ENCODE measurements at regions not wholly inside any gene's neighbourhood (a gene's known extent, or its start where the extent isn't known, plus 50 kb on each side); places are given as distances from the start of the nearest gene placed in this dataset.

DNA sequence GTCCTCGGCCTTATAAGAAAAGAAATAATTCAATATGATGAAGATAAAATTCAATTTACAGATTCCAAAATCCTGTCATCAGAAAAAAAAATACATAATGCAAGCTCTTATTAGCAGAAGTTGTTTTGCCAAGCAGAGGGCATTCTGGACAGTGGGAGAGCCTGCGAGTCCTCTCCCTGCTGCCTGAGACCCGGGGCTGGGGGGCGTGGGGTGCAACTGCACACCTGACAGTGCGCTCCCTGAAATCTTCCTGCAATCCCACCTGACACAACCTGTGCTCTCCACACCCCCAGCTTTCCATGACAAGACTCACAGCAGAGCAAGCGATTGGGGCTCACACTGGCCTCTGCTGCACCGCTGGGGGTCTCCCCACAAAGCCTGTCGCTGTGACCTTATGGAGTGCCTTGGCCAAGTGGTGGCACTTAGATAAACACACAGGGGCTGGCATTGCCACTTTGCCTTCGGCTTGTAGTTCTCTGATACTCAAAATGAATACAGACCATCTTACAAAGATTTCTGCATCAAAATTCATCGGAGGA lies 130.3 kb upstream of the PDE10A start:
- Histone ChIP-seq H3K4me3 (no peak overlapping the region), H3K27ac (replicated peaks in 1 of 4) (no peak overlapping the region), H3K27me3 (no peaks in the 10 kb centered on the region), H3K9me3 (no peaks in the 10 kb centered on the region), H3K4me1 (no peaks in the 10 kb centered on the region), H3K36me3 (no peaks in the 10 kb centered on the region)
- WGBS: 85% methylated on average over 9 of the region's 10 CpGs
- DNase-seq (ENCODE audit: extremely low spot score): peak; percentile 88
- intact Hi-C loops (cut with DNase I): no loop called here
- TF ChIP-seq POLR2AphosphoS5 (IDR thresholded peaks at IDR 0.05): no peak

DNA sequence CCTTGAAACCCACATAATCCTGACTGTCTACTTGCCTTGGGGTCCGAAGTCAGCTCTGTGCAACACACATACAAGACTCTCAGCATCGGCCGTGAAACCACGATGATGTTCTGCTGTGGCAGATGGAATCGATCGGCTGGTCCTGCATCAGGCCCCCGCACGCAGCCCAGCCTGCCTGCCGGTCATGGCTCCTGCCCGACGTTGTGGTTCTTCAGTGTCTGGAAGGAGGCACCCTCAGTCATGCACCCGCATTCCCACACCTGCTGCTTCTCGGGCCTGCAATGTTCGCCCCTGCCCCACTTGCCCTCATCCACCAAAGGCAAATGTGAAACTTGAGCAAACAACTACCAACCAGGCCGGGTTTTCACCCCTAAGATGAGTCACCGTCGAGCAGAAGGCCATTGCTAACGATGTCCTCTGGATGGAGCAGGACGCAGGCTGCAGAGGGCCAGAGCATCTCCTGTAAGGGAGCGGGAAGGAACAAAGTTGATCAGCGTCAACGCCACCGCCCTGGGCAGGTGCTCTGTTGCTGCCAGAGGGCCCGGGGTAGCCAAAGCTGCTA lies 128.9 kb upstream of the PDE10A start:
- peak; percentile 87 for DNase-seq (ENCODE audit: extremely low spot score)
- H3K4me3 ChIP-seq: no peak overlapping the region
- no peak overlapping the region for H3K27ac ChIP-seq (replicated peaks in 1 of 4)
- WGBS: 95% methylated on average over 15 of the region's 24 CpGs
- intact Hi-C loops (cut with DNase I): no loop called here
- H3K4me1 ChIP-seq: no peaks in the 10 kb centered on the region
- no peaks in the 10 kb centered on the region for H3K9me3 ChIP-seq
- no peaks in the 10 kb centered on the region for H3K27me3 ChIP-seq
- TF ChIP-seq POLR2A (IDR thresholded peaks at IDR 0.05; ENCODE audit: low read depth): no peak
- no peak for TF ChIP-seq EP300 (IDR thresholded peaks at IDR 0.05)
- TF ChIP-seq POLR2AphosphoS5 (IDR thresholded peaks at IDR 0.05): no peak
- TF ChIP-seq, protein P1, sequence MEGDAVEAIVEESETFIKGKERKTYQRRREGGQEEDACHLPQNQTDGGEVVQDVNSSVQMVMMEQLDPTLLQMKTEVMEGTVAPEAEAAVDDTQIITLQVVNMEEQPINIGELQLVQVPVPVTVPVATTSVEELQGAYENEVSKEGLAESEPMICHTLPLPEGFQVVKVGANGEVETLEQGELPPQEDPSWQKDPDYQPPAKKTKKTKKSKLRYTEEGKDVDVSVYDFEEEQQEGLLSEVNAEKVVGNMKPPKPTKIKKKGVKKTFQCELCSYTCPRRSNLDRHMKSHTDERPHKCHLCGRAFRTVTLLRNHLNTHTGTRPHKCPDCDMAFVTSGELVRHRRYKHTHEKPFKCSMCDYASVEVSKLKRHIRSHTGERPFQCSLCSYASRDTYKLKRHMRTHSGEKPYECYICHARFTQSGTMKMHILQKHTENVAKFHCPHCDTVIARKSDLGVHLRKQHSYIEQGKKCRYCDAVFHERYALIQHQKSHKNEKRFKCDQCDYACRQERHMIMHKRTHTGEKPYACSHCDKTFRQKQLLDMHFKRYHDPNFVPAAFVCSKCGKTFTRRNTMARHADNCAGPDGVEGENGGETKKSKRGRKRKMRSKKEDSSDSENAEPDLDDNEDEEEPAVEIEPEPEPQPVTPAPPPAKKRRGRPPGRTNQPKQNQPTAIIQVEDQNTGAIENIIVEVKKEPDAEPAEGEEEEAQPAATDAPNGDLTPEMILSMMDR (IDR thresholded peaks at IDR 0.05): no peak
- no peaks in the 10 kb centered on the region for H3K36me3 ChIP-seq

DNA sequence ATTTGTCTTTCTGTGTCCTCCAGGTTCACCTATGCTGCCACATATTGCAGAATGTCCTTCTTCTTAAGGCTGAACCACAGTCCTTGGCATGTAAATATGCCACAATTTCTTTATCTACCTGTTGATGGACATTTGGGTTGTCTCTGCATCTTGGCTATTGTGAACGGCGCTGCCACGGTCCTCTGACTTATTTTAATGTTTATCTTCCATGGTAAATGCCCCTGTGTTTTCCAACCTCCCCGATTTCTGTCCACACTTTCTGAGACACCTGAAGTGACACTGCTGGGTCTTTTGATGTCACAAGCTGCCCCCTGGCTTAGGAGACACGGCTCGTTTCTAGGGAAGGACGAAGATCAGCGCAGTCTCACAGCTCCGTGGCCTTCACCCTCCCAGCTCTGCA lies 128.3 kb upstream of the PDE10A start:
- Histone ChIP-seq H3K36me3 (no peaks in the 10 kb centered on the region), H3K4me1 (no peaks in the 10 kb centered on the region), H3K4me3 (no peak overlapping the region), H3K9me3 (no peaks in the 10 kb centered on the region), H3K27ac (replicated peaks in 1 of 4) (no peak overlapping the region), H3K27me3 (no peaks in the 10 kb centered on the region)
- intact Hi-C loops (cut with DNase I): no loop called here
- DNase-seq (ENCODE audit: extremely low spot score): no peak
- TF ChIP-seq, protein P1 (IDR thresholded peaks at IDR 0.05): no peak
- TF ChIP-seq POLR2AphosphoS5 (IDR thresholded peaks at IDR 0.05) (no peak), POLR2A (IDR thresholded peaks at IDR 0.05; ENCODE audit: low read depth) (no peak), EP300 (IDR thresholded peaks at IDR 0.05) (no peak)
- WGBS: 93% methylated on average over 9 of the region's 9 CpGs

DNA sequence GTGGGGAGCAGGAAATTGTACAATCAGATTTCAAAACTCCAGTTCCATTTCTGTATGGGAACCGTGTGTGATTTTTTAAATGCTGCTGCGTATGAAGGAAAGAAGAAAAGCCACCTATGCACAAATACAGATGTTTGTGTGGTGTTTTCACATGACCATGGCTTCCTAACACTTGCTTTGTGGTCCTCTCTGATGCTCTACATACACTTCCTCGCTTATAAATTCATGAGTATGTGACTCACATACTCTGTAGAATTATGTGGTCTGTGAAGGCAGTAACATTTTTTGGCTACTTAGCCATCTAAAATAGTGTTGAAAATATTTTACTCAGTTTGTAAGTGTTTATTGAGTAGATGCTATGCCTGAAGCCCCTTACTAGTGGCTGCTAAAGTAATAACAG lies 119.8 kb upstream of the PDE10A start:
- Histone ChIP-seq H3K27me3 (no peaks in the 10 kb centered on the region), H3K36me3 (no peaks in the 10 kb centered on the region), H3K4me1 (no peaks in the 10 kb centered on the region), H3K9me3 (no peaks in the 10 kb centered on the region), H3K4me3 (no peak overlapping the region), H3K27ac (replicated peaks in 1 of 4) (no peak overlapping the region)
- TF ChIP-seq, protein P1 (IDR thresholded peaks at IDR 0.05): no peak
- DNase-seq (ENCODE audit: extremely low spot score): peak; percentile 7
- intact Hi-C loops (cut with DNase I): no loop called here
- WGBS: 98% methylated on average over 3 of the region's 3 CpGs

DNA sequence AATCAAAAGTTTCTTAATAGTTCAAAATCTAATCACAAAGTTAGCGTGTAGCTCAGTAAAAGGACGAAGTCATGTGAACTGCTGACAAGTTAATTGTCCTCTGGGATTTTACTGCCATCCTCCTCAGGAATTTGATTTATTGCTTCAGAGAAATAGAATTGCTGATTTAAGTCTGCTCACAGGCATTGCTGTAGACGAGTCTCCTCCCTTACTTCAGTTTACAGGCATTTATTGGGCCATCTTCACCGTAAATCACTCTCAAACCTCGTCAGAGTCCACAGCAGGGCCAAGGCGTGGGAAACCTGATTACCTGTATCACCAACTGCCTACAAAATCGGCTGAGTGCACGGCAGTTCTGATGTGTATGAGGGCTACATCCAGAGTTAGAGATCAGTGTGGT lies 119.1 kb upstream of the PDE10A start:
- H3K27me3 ChIP-seq: no peaks in the 10 kb centered on the region
- no peaks in the 10 kb centered on the region for H3K4me1 ChIP-seq
- H3K36me3 ChIP-seq: no peaks in the 10 kb centered on the region
- intact Hi-C loops (cut with DNase I): no loop called here
- no peak overlapping the region for H3K4me3 ChIP-seq
- peak; percentile 12 for DNase-seq (ENCODE audit: extremely low spot score)
- 87% methylated on average over 8 of the region's 8 CpGs for WGBS
- TF ChIP-seq POLR2AphosphoS5 (IDR thresholded peaks at IDR 0.05) (no peak), POLR2A (IDR thresholded peaks at IDR 0.05; ENCODE audit: low read depth) (no peak), EP300 (IDR thresholded peaks at IDR 0.05) (no peak)
- TF ChIP-seq, protein P1 (IDR thresholded peaks at IDR 0.05): no peak
- no peak overlapping the region for H3K27ac ChIP-seq (replicated peaks in 1 of 4)
- H3K9me3 ChIP-seq: no peaks in the 10 kb centered on the region

All from esophagus muscularis mucosa (tissue), 4 donors.